Activated CD8-positive, alpha-beta T cell treated with anti-CD3 and anti-CD28 coated beads for 36 hours (primary cell): ENCODE measurements at regions not wholly inside any gene's neighbourhood (a gene's known extent, or its start where the extent isn't known, plus 50 kb on each side); places are given as distances from the start of the nearest gene placed in this dataset.

Experiments
- ATAC-seq: fragments of 200-7000 bp; cut with Tn5 transposase; one replicate; pipeline ENCODE4 v1.10.0; 2021; ENCODE audit warnings: mild to moderate bottlenecking, moderate library complexity
- CTCF ChIA-PET: fragments of 350-600 bp; sonication (Branson Sonifier 250); formaldehyde crosslinking; loops from one replicate; lab custom pipeline; 2021; ENCODE audit warnings: antibody characterized with exemption; lab: Charles Lee
- POLR2A ChIA-PET: fragments of 350-600 bp; sonication (Branson Sonifier 250); formaldehyde crosslinking; loops from one replicate; lab custom pipeline; 2021; ENCODE audit warnings: antibody characterized with exemption; lab: Charles Lee
- DNase-seq: peaks from one replicate; pipeline ENCODE4 v3.0.0-alpha.2; 2020
- H3K27ac Mint-ChIP-seq: one replicate; pipeline ENCODE4 v1.8.0; 2021; ENCODE audit warnings: mild to moderate bottlenecking, mixed read lengths
- H3K27me3 Mint-ChIP-seq: one replicate; pipeline ENCODE4 v1.8.0; 2021; ENCODE audit warnings: mixed read lengths
- H3K36me3 Mint-ChIP-seq: one replicate; pipeline ENCODE4 v1.8.0; 2021; ENCODE audit warnings: low read depth, mixed read lengths
- H3K4me1 Mint-ChIP-seq: one replicate; pipeline ENCODE4 v1.8.0; 2021; ENCODE audit warnings: low read depth, mixed read lengths
- H3K4me3 Mint-ChIP-seq: one replicate; pipeline ENCODE4 v1.8.0; 2021; ENCODE audit warnings: mild to moderate bottlenecking, moderate library complexity, mixed read lengths
- H3K9me3 Mint-ChIP-seq: one replicate; pipeline ENCODE4 v1.8.0; 2021; ENCODE audit warnings: mixed read lengths
- intact Hi-C: fragments of 100-400 bp; cut with micrococcal nuclease; formaldehyde crosslinking; loops from one replicate; pipeline ENCODE4 v1.10.0; 2022
- TF ChIP-seq, protein P1 (sequence below): fragments of 200-600 bp; IDR thresholded peaks from one replicate; pipeline ENCODE4 v1.8.0; 2022; ENCODE audit warnings: antibody characterized with exemption, mild to moderate bottlenecking

DNA sequence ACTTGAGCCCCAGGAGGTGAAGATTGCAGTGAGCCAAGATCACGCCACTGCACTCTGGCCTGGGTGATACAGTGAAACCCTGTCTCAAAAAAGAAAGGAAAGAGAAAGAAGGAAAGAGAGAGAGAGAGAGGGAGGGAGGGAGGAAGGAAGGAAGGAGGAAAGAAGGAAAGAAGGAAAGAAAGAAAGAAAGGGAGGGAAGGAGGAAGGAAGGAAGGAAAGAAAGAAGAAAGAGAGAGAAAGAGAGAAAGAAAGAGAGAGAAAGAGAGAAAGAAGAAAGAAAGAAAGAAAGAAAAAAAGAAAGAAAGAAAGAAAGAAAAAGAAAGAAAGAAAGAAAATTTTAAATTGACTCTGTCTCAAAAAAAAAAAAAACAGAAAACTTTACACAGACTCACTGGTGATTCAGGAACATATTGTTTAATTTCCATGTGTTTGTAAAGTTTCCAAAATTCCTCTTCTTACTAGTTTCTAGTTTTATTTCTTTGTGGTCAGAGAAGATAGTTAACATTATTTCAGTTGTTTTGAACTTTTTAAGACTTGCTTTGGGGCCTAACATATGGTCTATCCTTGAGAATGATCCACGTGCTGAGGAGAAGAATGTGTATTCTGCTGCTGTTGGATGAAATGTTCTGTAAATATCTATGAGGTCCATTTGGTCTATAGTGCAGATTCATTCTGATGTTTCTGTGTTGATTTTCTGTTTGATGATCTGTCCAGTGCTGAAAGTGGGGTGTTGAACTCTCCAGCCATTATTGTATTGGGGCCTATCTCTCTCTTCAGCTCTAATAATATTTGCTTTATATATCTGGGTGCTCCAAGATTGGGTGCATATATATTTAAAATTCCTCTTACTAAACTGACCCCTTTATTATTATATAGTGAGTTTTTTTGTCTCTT, 204.4 kb upstream of the SERP2 start:
- no peak for DNase-seq

GRCh38 chr13:44170731-44171130, 202.9 kb upstream of the SERP2 start:
- no peak overlapping the region for H3K4me3 Mint-ChIP-seq
- no peaks in the 10 kb centered on the region for H3K4me1 Mint-ChIP-seq
- CTCF ChIA-PET = no interaction called here
- H3K9me3 Mint-ChIP-seq = no peaks in the 10 kb centered on the region
- intact Hi-C loops = no loop called here
- no peaks in the 10 kb centered on the region for H3K36me3 Mint-ChIP-seq
- TF ChIP-seq, protein P1, sequence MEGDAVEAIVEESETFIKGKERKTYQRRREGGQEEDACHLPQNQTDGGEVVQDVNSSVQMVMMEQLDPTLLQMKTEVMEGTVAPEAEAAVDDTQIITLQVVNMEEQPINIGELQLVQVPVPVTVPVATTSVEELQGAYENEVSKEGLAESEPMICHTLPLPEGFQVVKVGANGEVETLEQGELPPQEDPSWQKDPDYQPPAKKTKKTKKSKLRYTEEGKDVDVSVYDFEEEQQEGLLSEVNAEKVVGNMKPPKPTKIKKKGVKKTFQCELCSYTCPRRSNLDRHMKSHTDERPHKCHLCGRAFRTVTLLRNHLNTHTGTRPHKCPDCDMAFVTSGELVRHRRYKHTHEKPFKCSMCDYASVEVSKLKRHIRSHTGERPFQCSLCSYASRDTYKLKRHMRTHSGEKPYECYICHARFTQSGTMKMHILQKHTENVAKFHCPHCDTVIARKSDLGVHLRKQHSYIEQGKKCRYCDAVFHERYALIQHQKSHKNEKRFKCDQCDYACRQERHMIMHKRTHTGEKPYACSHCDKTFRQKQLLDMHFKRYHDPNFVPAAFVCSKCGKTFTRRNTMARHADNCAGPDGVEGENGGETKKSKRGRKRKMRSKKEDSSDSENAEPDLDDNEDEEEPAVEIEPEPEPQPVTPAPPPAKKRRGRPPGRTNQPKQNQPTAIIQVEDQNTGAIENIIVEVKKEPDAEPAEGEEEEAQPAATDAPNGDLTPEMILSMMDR = no peak
- peaks cover 2% of the 10 kb centered on the region for H3K27me3 Mint-ChIP-seq
- POLR2A ChIA-PET = interaction anchor here (0.9 kb wide), 1 partner anchor 16 kb away, joined by 3 read pairs; no protein-coding TSS in a partner anchor
- no peak for ATAC-seq
- DNase-seq = no peak
- no peak overlapping the region for H3K27ac Mint-ChIP-seq

More for the DNA sequence above, 204.4 kb upstream of the SERP2 start:
- ChIA-PET CTCF (interaction anchor here (0.6 kb wide), 1 partner anchor 276 kb away, joined by 3 read pairs; no protein-coding TSS in a partner anchor), POLR2A (no interaction called here)
- Mint-ChIP-seq H3K9me3 (no peaks in the 10 kb centered on the region), H3K4me1 (no peaks in the 10 kb centered on the region), H3K36me3 (no peaks in the 10 kb centered on the region), H3K27me3 (peaks cover 2% of the 10 kb centered on the region), H3K27ac (no peak overlapping the region), H3K4me3 (no peak overlapping the region)
- intact Hi-C loops = no loop called here
- TF ChIP-seq, protein P1 = no peak
- ATAC-seq = no peak

- CTCF ChIA-PET = no interaction called here
- no peak overlapping the region for H3K4me3 Mint-ChIP-seq
- ATAC-seq = no peak
- H3K9me3 Mint-ChIP-seq = no peaks in the 10 kb centered on the region
- peaks cover 2% of the 10 kb centered on the region for H3K27me3 Mint-ChIP-seq
- H3K4me1 Mint-ChIP-seq = no peaks in the 10 kb centered on the region
- DNase-seq = no peak
- H3K27ac Mint-ChIP-seq = no peak overlapping the region
- H3K36me3 Mint-ChIP-seq = no peaks in the 10 kb centered on the region
- intact Hi-C loops = no loop called here
- TF ChIP-seq, protein P1 = no peak
- POLR2A ChIA-PET = no interaction called here
These were observed 202.5 kb upstream of the SERP2 start for GRCh38 chr13:44171156-44171555.

DNA sequence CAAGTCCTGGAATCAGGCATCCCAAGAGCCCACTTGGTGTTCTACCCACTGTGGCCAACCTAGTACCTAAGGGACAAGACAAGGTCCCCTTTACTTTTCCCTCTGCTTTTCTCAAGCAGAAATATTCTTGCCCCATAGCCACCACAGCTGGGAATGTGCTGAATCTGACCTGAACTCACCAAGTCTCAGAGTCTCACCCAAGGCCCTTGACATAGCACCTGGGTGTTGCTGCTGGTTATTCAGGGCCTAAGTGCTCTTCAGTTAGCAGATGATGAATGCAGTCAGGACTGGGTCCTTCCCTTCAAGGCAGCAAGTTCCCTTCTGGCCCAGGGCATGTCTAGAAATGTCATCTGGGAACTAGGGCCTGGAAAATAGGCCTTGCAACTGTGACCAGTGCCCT, 201.8 kb upstream of the SERP2 start:
- TF ChIP-seq, protein P1 = no peak
- intact Hi-C loops = no loop called here
- Mint-ChIP-seq H3K27me3 (peaks cover 2% of the 10 kb centered on the region), H3K27ac (no peak overlapping the region), H3K36me3 (no peaks in the 10 kb centered on the region), H3K4me1 (no peaks in the 10 kb centered on the region), H3K9me3 (no peaks in the 10 kb centered on the region), H3K4me3 (no peak overlapping the region)
- DNase-seq = no peak
- CTCF ChIA-PET = no interaction called here
- ATAC-seq = no peak
- POLR2A ChIA-PET = interaction anchor here (1.2 kb wide), 1 partner anchor 264 kb away, joined by 3 read pairs; no protein-coding TSS in a partner anchor

GRCh38 chr13:44172281-44172810, 201.3 kb upstream of the SERP2 start:
- DNase-seq = no peak
- no peak overlapping the region for H3K27ac Mint-ChIP-seq
- H3K4me3 Mint-ChIP-seq = no peak overlapping the region
- ChIA-PET POLR2A (interaction anchor here (1.2 kb wide), 1 partner anchor 263 kb away, joined by 3 read pairs; no protein-coding TSS in a partner anchor), CTCF (no interaction called here)
- H3K36me3 Mint-ChIP-seq = no peaks in the 10 kb centered on the region
- H3K4me1 Mint-ChIP-seq = no peaks in the 10 kb centered on the region
- TF ChIP-seq, protein P1 = no peak
- peaks cover 2% of the 10 kb centered on the region for H3K27me3 Mint-ChIP-seq
- ATAC-seq = no peak
- intact Hi-C loops = no loop called here
- H3K9me3 Mint-ChIP-seq = no peaks in the 10 kb centered on the region
